BLaER1 treated with 17β-estradiol and CSF1 and Interleukin-3, amounts not matched to agents 10 nM and 100 nM (cell line): ENCODE measurements at regions not wholly inside any gene's neighbourhood (a gene's known extent, or its start where the extent isn't known, plus 50 kb on each side); places are given as distances from the start of the nearest gene placed in this dataset.

Experiments used
- H3K27ac ChIP-seq, 11 experiments: shearing (Covaris generic); formaldehyde crosslinking; 2 replicates each; pipeline ENCODE4 v1.8.1; 2022
- H3K27me3 ChIP-seq, 11 experiments: shearing (Covaris generic); formaldehyde crosslinking; 2 replicates each; pipeline ENCODE4 v1.8.1; 2022
- H3K36me3 ChIP-seq, 11 experiments: shearing (Covaris generic); formaldehyde crosslinking; 2 replicates each; pipeline ENCODE4 v1.8.1; 2022
- H3K4me1 ChIP-seq, 10 experiments: shearing (Covaris generic); formaldehyde crosslinking; 2 replicates each; pipeline ENCODE4 v1.8.1; 2022
- H3K4me2 ChIP-seq, 11 experiments: shearing (Covaris generic); formaldehyde crosslinking; 2 replicates each; pipeline ENCODE4 v1.8.1; 2022
- H3K4me3 ChIP-seq, 10 experiments: shearing (Covaris generic); formaldehyde crosslinking; 2 replicates each; pipeline ENCODE4 v1.8.1; 2022
- H3K9ac ChIP-seq, 11 experiments: shearing (Covaris generic); formaldehyde crosslinking; 2 replicates each; pipeline ENCODE4 v1.8.1; 2022
- H3K9me3 ChIP-seq, 11 experiments: shearing (Covaris generic); formaldehyde crosslinking; replicated peaks in 1 of 11; 2 replicates each; pipeline ENCODE4 v1.8.1; 2022
- H4K20me1 ChIP-seq, 11 experiments: shearing (Covaris generic); formaldehyde crosslinking; 2 replicates each; pipeline ENCODE4 v1.8.1; 2022
- Cebpa-rat ChIP-seq, 11 experiments: shearing (Covaris generic); IDR thresholded peaks; 2 replicates each; pipeline ENCODE4 v1.8.1; 2022

DNA sequence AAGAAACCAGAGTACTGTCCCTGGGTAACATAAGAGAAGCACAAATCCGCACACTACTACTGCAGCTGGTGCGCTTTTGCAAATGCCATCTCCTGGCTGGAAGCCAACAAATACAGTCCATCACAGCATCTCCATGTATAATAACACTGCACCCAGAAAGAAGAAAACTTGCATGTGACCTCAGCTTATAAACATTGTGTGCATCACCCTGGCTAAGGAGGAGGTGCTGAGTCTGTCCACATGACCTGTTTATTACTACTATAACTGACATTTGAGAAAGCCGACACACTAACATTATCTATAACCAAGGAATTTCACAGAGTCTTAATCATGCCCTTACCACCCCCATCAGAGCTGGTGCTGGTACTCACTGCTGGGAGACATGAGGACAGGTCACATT lies 516.8 kb downstream of the CFAP47 start:
- Histone ChIP-seq H3K9ac (no peak overlapping the region), H3K4me3 (no peak overlapping the region), H3K4me2 (no peak overlapping the region), H3K4me1 (no peaks in the 10 kb centered on the region), H3K27ac (no peak overlapping the region), H3K36me3 (no peaks in the 10 kb centered on the region), H3K27me3 (peaks cover 69 to 96% (median 90%) of the 10 kb centered on the region in 11 experiments), H4K20me1 (no peaks in the 10 kb centered on the region; a peak in 2 of 22 replicates), H3K9me3 (peaks cover 0 to 11% (median 0%) of the 10 kb centered on the region in 11 experiments; a peak in 2 of 22 replicates)
- TF ChIP-seq Cebpa-rat (IDR thresholded peaks at IDR 0.05): no peak

DNA sequence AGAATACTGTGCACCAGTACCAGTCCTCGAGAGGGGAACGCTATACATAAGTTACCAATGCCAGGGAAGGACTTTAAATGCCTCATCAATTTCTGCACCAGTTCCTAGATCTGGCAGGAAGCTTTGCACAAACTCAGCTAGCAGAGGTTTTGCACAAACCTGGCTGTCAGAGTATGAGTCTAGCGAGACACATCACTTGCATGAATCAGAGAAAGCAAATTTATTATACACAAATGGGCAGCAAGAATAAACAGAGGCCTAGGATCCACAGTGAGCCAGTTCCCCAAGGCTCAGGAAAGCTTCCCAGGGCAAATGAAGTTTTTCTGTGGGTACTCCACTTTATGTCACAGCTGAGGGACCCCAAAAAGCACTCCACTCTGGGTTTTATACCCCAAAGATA lies 523.5 kb downstream of the CFAP47 start:
- Histone ChIP-seq H3K27ac (no peak overlapping the region), H3K4me3 (no peak overlapping the region), H4K20me1 (no peaks in the 10 kb centered on the region; a peak in 1 of 22 replicates), H3K27me3 (peaks cover 89 to 100% (median 99%) of the 10 kb centered on the region in 11 experiments), H3K4me1 (peaks cover 0 to 16% (median 0%) of the 10 kb centered on the region in 10 experiments; a peak in 4 of 20 replicates), H3K9me3 (peaks cover 0 to 11% (median 0%) of the 10 kb centered on the region in 11 experiments; a peak in 3 of 22 replicates), H3K4me2 (no peak overlapping the region), H3K36me3 (no peaks in the 10 kb centered on the region), H3K9ac (no peak overlapping the region)
- TF ChIP-seq Cebpa-rat (IDR thresholded peaks at IDR 0.05): no peak

DNA sequence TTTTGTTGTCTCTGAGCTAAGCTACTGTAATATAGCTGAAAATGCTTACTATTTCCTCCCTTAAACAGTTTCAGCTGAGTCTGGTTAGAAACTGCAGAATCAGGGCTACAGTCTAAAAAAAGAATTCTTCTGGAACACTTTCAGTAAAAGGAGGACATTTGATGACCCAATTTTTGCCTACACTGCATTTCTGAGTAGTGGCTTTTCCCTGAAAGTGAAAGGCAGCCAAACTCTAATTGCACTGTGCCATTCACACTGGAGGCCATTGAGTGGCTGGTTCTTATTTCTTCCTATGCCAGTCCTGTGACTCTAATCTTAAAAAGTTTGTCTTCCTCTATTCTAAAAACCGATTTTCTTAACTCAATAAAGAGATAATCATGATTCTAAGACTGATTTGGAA lies 526.0 kb downstream of the CFAP47 start:
- H3K27ac ChIP-seq: no peak overlapping the region
- H3K27me3 ChIP-seq: peaks cover 89 to 100% (median 99%) of the 10 kb centered on the region in 11 experiments
- H3K9ac ChIP-seq: no peak overlapping the region
- no peak overlapping the region for H3K4me3 ChIP-seq
- TF ChIP-seq Cebpa-rat (IDR thresholded peaks at IDR 0.05): no peak
- no peaks in the 10 kb centered on the region for H3K36me3 ChIP-seq
- H3K4me1 ChIP-seq: peaks cover 0 to 16% (median 0%) of the 10 kb centered on the region in 10 experiments; a peak in 4 of 20 replicates
- H4K20me1 ChIP-seq: no peaks in the 10 kb centered on the region; a peak in 1 of 22 replicates
- H3K9me3 ChIP-seq: peaks cover 0 to 13% (median 4%) of the 10 kb centered on the region in 11 experiments; a peak in 2 of 22 replicates
- H3K4me2 ChIP-seq: peak overlapping the region in 2 of 11 experiments; percentile 30 to 57; a peak in 3 of 22 replicates

GRCh38 chrX:36462142-36462541 lies 542.6 kb downstream of the CFAP47 start:
- Histone ChIP-seq H3K4me2 (no peak overlapping the region), H3K36me3 (no peaks in the 10 kb centered on the region), H4K20me1 (no peaks in the 10 kb centered on the region), H3K4me3 (no peak overlapping the region), H3K9ac (no peak overlapping the region), H3K27ac (no peak overlapping the region), H3K4me1 (no peaks in the 10 kb centered on the region), H3K27me3 (peaks cover 37 to 77% (median 75%) of the 10 kb centered on the region in 11 experiments; a peak in 21 of 22 replicates), H3K9me3 (no peaks in the 10 kb centered on the region)
- no peak for TF ChIP-seq Cebpa-rat (IDR thresholded peaks at IDR 0.05)

DNA sequence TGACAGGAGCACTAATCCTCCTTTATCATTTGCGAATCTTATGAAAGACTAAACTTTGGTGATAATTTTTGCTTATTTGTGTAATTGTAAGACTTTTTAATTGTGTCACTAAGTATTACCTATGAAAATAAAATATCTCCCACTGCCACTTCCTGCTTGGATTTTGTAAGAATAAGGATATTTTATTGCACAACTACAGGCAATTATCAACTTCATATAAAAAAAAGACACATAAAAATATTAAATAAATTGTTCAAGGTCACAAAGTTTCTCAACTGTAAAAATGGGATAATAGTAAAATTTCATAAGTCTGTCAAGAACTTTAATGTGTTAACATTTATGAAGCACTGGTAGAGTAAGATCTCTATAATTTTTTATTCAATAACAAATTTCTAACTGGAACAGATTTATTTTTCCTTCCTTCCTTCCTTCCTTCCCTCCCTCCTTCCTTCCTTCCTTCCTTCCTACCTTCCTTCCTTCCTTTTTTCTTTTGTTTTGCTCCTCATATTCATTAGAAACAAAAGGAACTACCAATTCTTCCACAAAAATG lies 527.6 kb upstream of the FAM47C start:
- Histone ChIP-seq H3K27me3 (peaks cover 67 to 100% (median 97%) of the 10 kb centered on the region in 11 experiments), H3K27ac (no peak overlapping the region), H3K36me3 (no peaks in the 10 kb centered on the region), H3K9ac (no peak overlapping the region), H4K20me1 (no peaks in the 10 kb centered on the region), H3K9me3 (no peaks in the 10 kb centered on the region), H3K4me2 (no peak overlapping the region), H3K4me3 (no peak overlapping the region), H3K4me1 (no peaks in the 10 kb centered on the region)
- TF ChIP-seq Cebpa-rat (IDR thresholded peaks at IDR 0.05): no peak

GRCh38 chrX:36501169-36501702 lies 506.9 kb upstream of the FAM47C start:
- Histone ChIP-seq H3K4me1 (no peaks in the 10 kb centered on the region), H3K36me3 (no peaks in the 10 kb centered on the region), H4K20me1 (no peaks in the 10 kb centered on the region), H3K27ac (no peak overlapping the region), H3K9ac (no peak overlapping the region), H3K27me3 (peaks cover 25 to 84% (median 67%) of the 10 kb centered on the region in 11 experiments; a peak in 21 of 22 replicates), H3K4me2 (no peak overlapping the region), H3K4me3 (no peak overlapping the region), H3K9me3 (peaks cover 21 to 39% (median 30%) of the 10 kb centered on the region in 11 experiments)
- no peak for TF ChIP-seq Cebpa-rat (IDR thresholded peaks at IDR 0.05)

- no peak overlapping the region for H3K4me2 ChIP-seq
- no peak overlapping the region for H3K27ac ChIP-seq
- H3K36me3 ChIP-seq: no peaks in the 10 kb centered on the region
- TF ChIP-seq Cebpa-rat (IDR thresholded peaks at IDR 0.05): no peak
- peaks cover 49 to 70% (median 56%) of the 10 kb centered on the region in 11 experiments for H3K9me3 ChIP-seq
- H3K4me3 ChIP-seq: no peak overlapping the region
- no peaks in the 10 kb centered on the region for H4K20me1 ChIP-seq
- H3K27me3 ChIP-seq: peaks cover 10 to 81% (median 57%) of the 10 kb centered on the region in 11 experiments; a peak in 21 of 22 replicates
- no peak overlapping the region for H3K9ac ChIP-seq
- no peaks in the 10 kb centered on the region for H3K4me1 ChIP-seq
These were observed 503.5 kb upstream of the FAM47C start for GRCh38 chrX:36504625-36505024.

DNA sequence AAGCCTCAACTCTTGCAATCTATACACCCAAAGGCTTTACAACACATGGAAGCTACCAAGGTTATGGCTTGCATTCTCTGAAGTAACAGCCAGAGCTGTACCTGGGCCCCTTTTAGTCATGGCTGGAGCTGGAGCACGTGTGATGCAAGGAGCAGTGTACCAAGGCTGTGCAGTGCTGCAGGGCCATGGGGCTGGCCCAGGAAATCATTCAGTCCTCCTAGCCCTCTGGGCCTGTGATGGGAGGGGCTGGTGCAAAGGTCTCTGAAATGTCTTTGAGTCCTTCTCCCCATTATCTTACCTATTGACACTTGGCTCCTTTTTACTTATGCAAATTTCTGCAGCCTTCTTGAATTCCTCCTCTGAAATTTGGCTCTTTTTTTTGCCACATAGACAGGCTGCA lies 500.1 kb upstream of the FAM47C start:
- peaks cover 28 to 43% (median 31%) of the 10 kb centered on the region in 11 experiments for H3K9me3 ChIP-seq
- no peak for TF ChIP-seq Cebpa-rat (IDR thresholded peaks at IDR 0.05)
- no peaks in the 10 kb centered on the region for H4K20me1 ChIP-seq
- H3K4me1 ChIP-seq: no peaks in the 10 kb centered on the region
- no peak overlapping the region for H3K27ac ChIP-seq
- H3K9ac ChIP-seq: no peak overlapping the region
- H3K4me3 ChIP-seq: 0 out of 20 replicates have a peak overlapping the region, but pooled peaks of 2 of the 10 experiments have one; percentile 9 to 12
- no peak overlapping the region for H3K4me2 ChIP-seq
- H3K36me3 ChIP-seq: no peaks in the 10 kb centered on the region
- peaks cover 8 to 81% (median 61%) of the 10 kb centered on the region in 11 experiments for H3K27me3 ChIP-seq

GRCh38 chrX:36510736-36511135 lies 497.4 kb upstream of the FAM47C start:
- no peak overlapping the region for H3K4me3 ChIP-seq
- TF ChIP-seq Cebpa-rat (IDR thresholded peaks at IDR 0.05): no peak
- H3K27me3 ChIP-seq: peaks cover 26 to 86% (median 69%) of the 10 kb centered on the region in 11 experiments; a peak in 21 of 22 replicates
- H3K9me3 ChIP-seq: peaks cover 37 to 51% (median 43%) of the 10 kb centered on the region in 11 experiments
- H4K20me1 ChIP-seq: no peaks in the 10 kb centered on the region
- H3K9ac ChIP-seq: no peak overlapping the region
- no peak overlapping the region for H3K27ac ChIP-seq
- H3K4me2 ChIP-seq: no peak overlapping the region
- H3K36me3 ChIP-seq: no peaks in the 10 kb centered on the region
- no peaks in the 10 kb centered on the region for H3K4me1 ChIP-seq
